NCI-H69 (cell line): ENCODE measurements at regions not wholly inside any gene's neighbourhood (a gene's known extent, or its start where the extent isn't known, plus 50 kb on each side); places are given as distances from the start of the nearest gene placed in this dataset.
"Not testable (repeated sequence)": the region's sequence is repeated elsewhere in the genome, so short reads cannot be mapped to it uniquely, and the experiment has no call there.

Experiments
- DNase-seq: peaks from one replicate; lab custom pipeline; 2025; lab: John Stamatoyannopoulos, UW

- DNase-seq = no peak
These were observed 215.5 kb downstream of the GLRX3 start for GRCh38 chr10:130351466-130352290.

GRCh38 chr10:130352291-130352645 lies 216.1 kb downstream of the GLRX3 start:
- no peak for DNase-seq

- DNase-seq = peak; percentile 1
These were observed 217.9 kb downstream of the GLRX3 start for GRCh38 chr10:130353928-130354572.

GRCh38 chr10:130354573-130354954 lies 218.4 kb downstream of the GLRX3 start:
- no peak for DNase-seq

GRCh38 chr10:130354976-130355795 lies 219.0 kb downstream of the GLRX3 start:
- DNase-seq = no peak

GRCh38 chr10:130356429-130356828 lies 220.2 kb downstream of the GLRX3 start:
- not testable (repeated sequence) for DNase-seq

- DNase-seq = no peak
These were observed 221.0 kb downstream of the GLRX3 start for GRCh38 chr10:130357226-130357625.

GRCh38 chr10:130357951-130358350 lies 221.8 kb downstream of the GLRX3 start:
- DNase-seq = no peak

- DNase-seq = no peak
These were observed 222.9 kb downstream of the GLRX3 start for GRCh38 chr10:130358981-130359650.

- no peak for DNase-seq
These were observed 223.5 kb downstream of the GLRX3 start for GRCh38 chr10:130359711-130360110.

GRCh38 chr10:130360826-130361311 lies 224.7 kb downstream of the GLRX3 start:
- no peak for DNase-seq

GRCh38 chr10:130361351-130362105 lies 225.3 kb downstream of the GLRX3 start:
- DNase-seq = no peak

- no peak for DNase-seq
These were observed 226.1 kb downstream of the GLRX3 start for GRCh38 chr10:130362308-130362761.

- DNase-seq = no peak
These were observed 226.9 kb downstream of the GLRX3 start for GRCh38 chr10:130363051-130363450.

- DNase-seq = no peak
These were observed 227.8 kb downstream of the GLRX3 start for GRCh38 chr10:130363899-130364445.

GRCh38 chr10:130364631-130365411 lies 228.6 kb downstream of the GLRX3 start:
- no peak for DNase-seq

- DNase-seq = no peak
These were observed 232.8 kb downstream of the GLRX3 start for GRCh38 chr10:130368761-130369560.

GRCh38 chr10:130369645-130370381 lies 233.6 kb downstream of the GLRX3 start:
- DNase-seq = no peak
